ENCODE measurements at regions not wholly inside any gene's neighbourhood (a gene's known extent, or its start where the extent isn't known, plus 50 kb on each side); places are given as distances from the start of the nearest gene placed in this dataset.

- no peak for TF ChIP-seq REST (IDR thresholded peaks at IDR 0.05; ENCODE audit: insufficient replicate concordance, low read depth)
- TF ChIP-seq, protein P1, sequence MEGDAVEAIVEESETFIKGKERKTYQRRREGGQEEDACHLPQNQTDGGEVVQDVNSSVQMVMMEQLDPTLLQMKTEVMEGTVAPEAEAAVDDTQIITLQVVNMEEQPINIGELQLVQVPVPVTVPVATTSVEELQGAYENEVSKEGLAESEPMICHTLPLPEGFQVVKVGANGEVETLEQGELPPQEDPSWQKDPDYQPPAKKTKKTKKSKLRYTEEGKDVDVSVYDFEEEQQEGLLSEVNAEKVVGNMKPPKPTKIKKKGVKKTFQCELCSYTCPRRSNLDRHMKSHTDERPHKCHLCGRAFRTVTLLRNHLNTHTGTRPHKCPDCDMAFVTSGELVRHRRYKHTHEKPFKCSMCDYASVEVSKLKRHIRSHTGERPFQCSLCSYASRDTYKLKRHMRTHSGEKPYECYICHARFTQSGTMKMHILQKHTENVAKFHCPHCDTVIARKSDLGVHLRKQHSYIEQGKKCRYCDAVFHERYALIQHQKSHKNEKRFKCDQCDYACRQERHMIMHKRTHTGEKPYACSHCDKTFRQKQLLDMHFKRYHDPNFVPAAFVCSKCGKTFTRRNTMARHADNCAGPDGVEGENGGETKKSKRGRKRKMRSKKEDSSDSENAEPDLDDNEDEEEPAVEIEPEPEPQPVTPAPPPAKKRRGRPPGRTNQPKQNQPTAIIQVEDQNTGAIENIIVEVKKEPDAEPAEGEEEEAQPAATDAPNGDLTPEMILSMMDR (IDR thresholded peaks at IDR 0.05; ENCODE audit: insufficient read depth, low read length) = no peak
- no peak for TF ChIP-seq POLR2AphosphoS5 (IDR thresholded peaks at IDR 0.05; ENCODE audit: low read depth)
Measured at GRCh38 chr11:42777776-42778175, 534.0 kb upstream of the API5 start.
